ENCODE measurements at regions not wholly inside any gene's neighbourhood (a gene's known extent, or its start where the extent isn't known, plus 50 kb on each side); places are given as distances from the start of the nearest gene placed in this dataset.

DNA sequence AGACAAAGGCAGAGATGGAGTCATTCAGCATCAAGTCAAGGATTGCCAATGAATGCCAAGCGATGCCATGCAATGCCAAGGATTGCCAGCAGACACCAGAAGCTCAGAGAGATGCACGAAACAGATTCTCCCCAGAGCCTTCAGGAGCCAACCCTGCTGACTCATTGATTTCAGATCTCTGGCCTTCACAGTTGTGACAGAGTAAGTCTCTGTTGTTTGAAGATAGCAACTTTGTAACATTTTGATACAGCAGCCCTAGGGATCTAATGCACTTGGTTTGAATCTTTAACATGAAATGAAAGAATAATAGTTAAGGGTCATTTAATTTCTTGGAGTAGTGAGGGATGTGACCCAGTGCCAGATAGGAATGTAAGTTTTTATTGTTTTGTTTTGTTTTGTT lies 287.4 kb upstream of the RUNX1 start:
- no peaks in the 10 kb centered on the region for H3K9me3 ChIP-seq (replicated peaks; ENCODE audit: insufficient read depth, low read length)
- H3K79me2 ChIP-seq (ENCODE audit: low read length): no peaks in the 10 kb centered on the region
- no peaks in the 10 kb centered on the region for H3K27me3 ChIP-seq (replicated peaks; ENCODE audit: insufficient read depth, low read length)
- no peaks in the 10 kb centered on the region for H3K9me2 ChIP-seq (replicated peaks; ENCODE audit: insufficient read depth, low read length)
- H3K4me3 ChIP-seq (ENCODE audit: low read length): no peak overlapping the region
- TF ChIP-seq EZH2 (optimal IDR thresholded peaks at IDR 0.05; ENCODE audit: low read depth, low read length): no peak
- TF ChIP-seq CTCF (IDR thresholded peaks at IDR 0.05; ENCODE audit: low read length): no peak
- no peak for TF ChIP-seq EZH2phosphoT487 (IDR thresholded peaks at IDR 0.05; ENCODE audit: low read length)
- H2AFZ ChIP-seq (ENCODE audit: low read length): no peak overlapping the region
- H3K4me2 ChIP-seq (ENCODE audit: low read depth, low read length): no peak overlapping the region
- H3K27ac ChIP-seq (ENCODE audit: low read length): no peak overlapping the region
- no peaks in the 10 kb centered on the region for H3K36me3 ChIP-seq (replicated peaks; ENCODE audit: insufficient read depth, low read length)
- no peaks in the 10 kb centered on the region for H4K20me1 ChIP-seq (ENCODE audit: insufficient read depth, low read length)
- no peaks in the 10 kb centered on the region for H3K4me1 ChIP-seq (ENCODE audit: low read length)
- no peak for DNase-seq
- no peaks in the 10 kb centered on the region for H3F3A ChIP-seq (ENCODE audit: insufficient read depth, low read length)
- H3K9ac ChIP-seq (ENCODE audit: low read length): no peak overlapping the region

GRCh38 chr21:35335951-35336446 lies 286.9 kb upstream of the RUNX1 start:
- Histone ChIP-seq H3K79me2 (ENCODE audit: low read length) (no peaks in the 10 kb centered on the region), H3K4me1 (ENCODE audit: low read length) (no peaks in the 10 kb centered on the region), H4K20me1 (ENCODE audit: insufficient read depth, low read length) (no peaks in the 10 kb centered on the region), H3K4me3 (ENCODE audit: low read length) (no peak overlapping the region), H2AFZ (ENCODE audit: low read length) (no peak overlapping the region), H3K9me3 (replicated peaks; ENCODE audit: insufficient read depth, low read length) (no peaks in the 10 kb centered on the region), H3K36me3 (replicated peaks; ENCODE audit: insufficient read depth, low read length) (no peaks in the 10 kb centered on the region), H3K9me2 (replicated peaks; ENCODE audit: insufficient read depth, low read length) (no peaks in the 10 kb centered on the region), H3K27me3 (replicated peaks; ENCODE audit: insufficient read depth, low read length) (no peaks in the 10 kb centered on the region), H3K27ac (ENCODE audit: low read length) (no peak overlapping the region), H3K9ac (ENCODE audit: low read length) (no peak overlapping the region), H3K4me2 (ENCODE audit: low read depth, low read length) (no peak overlapping the region), H3F3A (ENCODE audit: insufficient read depth, low read length) (no peaks in the 10 kb centered on the region)
- no peak for DNase-seq
- no peak for TF ChIP-seq EZH2 (optimal IDR thresholded peaks at IDR 0.05; ENCODE audit: low read depth, low read length)
- no peak for TF ChIP-seq CTCF (IDR thresholded peaks at IDR 0.05; ENCODE audit: low read length)
- TF ChIP-seq EZH2phosphoT487 (IDR thresholded peaks at IDR 0.05; ENCODE audit: low read length): no peak

- H3K9me2 ChIP-seq (replicated peaks; ENCODE audit: insufficient read depth, low read length): no peaks in the 10 kb centered on the region
- no peaks in the 10 kb centered on the region for H3K9me3 ChIP-seq (replicated peaks; ENCODE audit: insufficient read depth, low read length)
- no peak overlapping the region for H3K9ac ChIP-seq (ENCODE audit: low read length)
- H3K27me3 ChIP-seq (replicated peaks; ENCODE audit: insufficient read depth, low read length): no peaks in the 10 kb centered on the region
- DNase-seq: no peak
- no peaks in the 10 kb centered on the region for H3K36me3 ChIP-seq (replicated peaks; ENCODE audit: insufficient read depth, low read length)
- H3K27ac ChIP-seq (ENCODE audit: low read length): no peak overlapping the region
- no peak overlapping the region for H3K4me2 ChIP-seq (ENCODE audit: low read depth, low read length)
- no peak overlapping the region for H3K4me3 ChIP-seq (ENCODE audit: low read length)
- TF ChIP-seq CTCF (IDR thresholded peaks at IDR 0.05; ENCODE audit: low read length) (no peak), EZH2phosphoT487 (IDR thresholded peaks at IDR 0.05; ENCODE audit: low read length) (no peak), EZH2 (optimal IDR thresholded peaks at IDR 0.05; ENCODE audit: low read depth, low read length) (no peak)
- H3K79me2 ChIP-seq (ENCODE audit: low read length): no peaks in the 10 kb centered on the region
- no peaks in the 10 kb centered on the region for H4K20me1 ChIP-seq (ENCODE audit: insufficient read depth, low read length)
- H2AFZ ChIP-seq (ENCODE audit: low read length): no peak overlapping the region
- no peaks in the 10 kb centered on the region for H3K4me1 ChIP-seq (ENCODE audit: low read length)
- H3F3A ChIP-seq (ENCODE audit: insufficient read depth, low read length): no peaks in the 10 kb centered on the region
Observed at GRCh38 chr21:35333831-35334618, 284.9 kb upstream of the RUNX1 start.
